A549 (cell line): ENCODE measurements at regions not wholly inside any gene's neighbourhood (a gene's known extent, or its start where the extent isn't known, plus 50 kb on each side); places are given as distances from the start of the nearest gene placed in this dataset.

Experiments used
- ATAC-seq, 2 experiments: fragments of 200-7000 bp in 1 of 2; fragments of >200 bp in 1 of 2; cut with Nextera tagmentation in 1 of 2; cut with Tn5 transposase in 1 of 2; 3 replicates each; pipeline versions ENCODE4 v1.8.0 to v1.9.1; 2018 to 2020; ENCODE audit warnings: mild to moderate bottlenecking in 1 of 2, moderate library complexity in 1 of 2
- CTCF ChIA-PET: fragments of 300-600 bp; sonication (Branson Sonifier 250); formaldehyde crosslinking; extraction: SDS; loops from one replicate; lab custom pipeline; 2021; ENCODE audit warnings: antibody characterized with exemption, inconsistent platforms; lab: Yijun Ruan, JAX
- POLR2A ChIA-PET: fragments of 350-600 bp; formaldehyde crosslinking; extraction: SDS; loops from one replicate; lab custom pipeline; 2021; ENCODE audit warnings: antibody characterized with exemption, inconsistent platforms; lab: Yijun Ruan, JAX
- DNase-seq, 2 experiments: peaks; one replicate each; pipeline versions ENCODE4 v3.0.0 to v3.0.0-alpha.2; 2011 to 2016; ENCODE audit warnings: low read depth in 1 of 2, low spot score in 1 of 2
- FAIRE-seq: peaks from 2 replicates; lab custom pipeline; 2011; peaks lifted over from hg19 to GRCh38; lab: Jason Lieb, UNC
- H3K27ac ChIP-seq, 2 experiments: fragments of >200 bp; sonication (Bioruptor Twin); formaldehyde crosslinking; 3 replicates each; pipeline ENCODE4 v1.5.1; 2016 to 2017
- H3K4me1 ChIP-seq: fragments of >200 bp; sonication (Bioruptor Twin); formaldehyde crosslinking; 3 replicates; pipeline ENCODE4 v1.6.1; 2016
- H3K4me2 ChIP-seq: fragments of >200 bp; sonication (Bioruptor Twin); formaldehyde crosslinking; 3 replicates; pipeline ENCODE4 v1.6.1; 2016
- H3K4me3 ChIP-seq: fragments of >200 bp; sonication (Bioruptor Twin); formaldehyde crosslinking; 3 replicates; pipeline ENCODE4 v1.5.1; 2016
- H3K9me3 ChIP-seq: fragments of >200 bp; sonication (Bioruptor Twin); formaldehyde crosslinking; 3 replicates; pipeline ENCODE4 v1.6.1; 2016
- CTCF ChIP-seq: fragments of >200 bp; sonication (Bioruptor Twin); formaldehyde crosslinking; IDR thresholded peaks from 3 replicates; pipeline ENCODE4 v1.5.1; 2016
- EHF ChIP-seq: fragments of 250-450 bp; sonication (Bioruptor Pico); IDR thresholded peaks from 2 replicates; pipeline ENCODE4 v1.5.0; 2020; ENCODE audit warnings: mild to moderate bottlenecking
- EHMT2 ChIP-seq: fragments of 200-600 bp; sonication (generic); IDR thresholded peaks from 2 replicates; pipeline ENCODE4 v1.6.1; 2016; ENCODE audit warnings: antibody characterized with exemption, low read depth, mild to moderate bottlenecking, moderate library complexity
- EP300 ChIP-seq, 2 experiments: fragments of >200 bp; sonication (Bioruptor Twin); formaldehyde crosslinking; IDR thresholded peaks; 2 replicates in 1 of 2; 3 replicates in 1 of 2; pipeline ENCODE4 v1.6.1; 2016 to 2017
- FOSB ChIP-seq: fragments of 250-450 bp; sonication (Bioruptor Pico); IDR thresholded peaks from 2 replicates; pipeline ENCODE4 v1.5.0; 2020; ENCODE audit warnings: mild to moderate bottlenecking, moderate library complexity
- FOXS1 ChIP-seq: fragments of 250-450 bp; sonication (Bioruptor Pico); IDR thresholded peaks from 2 replicates; pipeline ENCODE4 v1.5.0; 2020; ENCODE audit warnings: mild to moderate bottlenecking, moderate library complexity
- HES2 ChIP-seq: fragments of >200 bp; sonication (Bioruptor Twin); formaldehyde crosslinking; IDR thresholded peaks from 2 replicates; pipeline ENCODE4 v1.6.1; 2016
- HMGXB4 ChIP-seq: fragments of 250-450 bp; sonication (Bioruptor Pico); IDR thresholded peaks from 2 replicates; pipeline ENCODE4 v1.5.0; 2021; ENCODE audit warnings: mild to moderate bottlenecking, moderate library complexity, borderline replicate concordance
- MAZ ChIP-seq: fragments of 150-350 bp; IDR thresholded peaks from 2 replicates; pipeline ENCODE4 v1.6.1; 2014; ENCODE audit warnings: antibody characterized with exemption, low read depth, low read length, borderline replicate concordance
- MYC ChIP-seq: IDR thresholded peaks from 2 replicates; pipeline ENCODE4 v1.6.1; 2012; ENCODE audit warnings: mild to moderate bottlenecking, inconsistent platforms, low read length, improper control_type of control experiment, borderline replicate concordance
- PHF8 ChIP-seq: fragments of 200-600 bp; sonication (generic); IDR thresholded peaks from 2 replicates; pipeline ENCODE4 v1.6.1; 2016; ENCODE audit warnings: low read depth, mild to moderate bottlenecking, antibody characterized with exemption, moderate library complexity, borderline replicate concordance
- USF2 ChIP-seq: fragments of 450-650 bp; IDR thresholded peaks from 2 replicates; pipeline ENCODE4 v1.6.1; 2014; ENCODE audit warnings: antibody characterized with exemption
- ZFP36 ChIP-seq: fragments of 450-650 bp; IDR thresholded peaks from 2 replicates; pipeline ENCODE4 v1.6.1; 2014; ENCODE audit warnings: borderline replicate concordance; ENCODE audit not compliant: partially characterized antibody
- ZSCAN20 ChIP-seq: fragments of 250-450 bp; sonication (Bioruptor Pico); IDR thresholded peaks from 2 replicates; pipeline ENCODE4 v1.8.0; 2022; ENCODE audit warnings: mild to moderate bottlenecking, moderate library complexity
- WGBS: methylation state at CpG from one replicate; pipeline ENCODE4 v1.1.6; 2017; ENCODE audit errors: missing lambda C conversion rate; 5-methylcytosine and 5-hydroxymethylcytosine counted together

- 41% methylated on average over 8 of the region's 8 CpGs for WGBS
- H3K4me2 ChIP-seq: no peak overlapping the region
- ChIA-PET CTCF (interaction anchor here (0.6 to 1.5 kb wide), 9 partner anchors 10 to 283 kb away, joined by 3 to 6 read pairs (median 3); no protein-coding TSS in a partner anchor), POLR2A (no interaction called here)
- no peak for DNase-seq
- H3K27ac ChIP-seq: no peak overlapping the region
- H3K9me3 ChIP-seq: peaks cover 18% of the 10 kb centered on the region; the same call in 1 of the 3 replicates
- no peak for TF ChIP-seq FOSB
- no peak for TF ChIP-seq PHF8
- no peak for TF ChIP-seq EHF
- TF ChIP-seq, all 56 proteins: peak for 0
- no peak for FAIRE-seq
- Histone ChIP-seq H3K4me1 (no peaks in the 10 kb centered on the region), H3K4me3 (no peak overlapping the region)
- ATAC-seq: no peak
Measured at GRCh38 chr17:77746393-77746792, 212.1 kb upstream of the TNRC6C start.

GRCh38 chr17:77746896-77747554 is 211.5 kb upstream of the TNRC6C start:
- 72% methylated on average over 8 of the region's 8 CpGs for whole genome bisulfite sequencing
- no peak overlapping the region for H3K27ac ChIP-seq
- FAIRE-seq: no peak

More at GRCh38 chr17:77746896-77747554, 211.5 kb upstream of the TNRC6C start:
- DNase-seq: no peak
- CTCF ChIA-PET: interaction anchor here (0.6 to 1.5 kb wide), 6 partner anchors 10 to 313 kb away, joined by 3 to 6 read pairs (median 3); no protein-coding TSS in a partner anchor
- no peak for ATAC-seq
- no peak for TF ChIP-seq MAZ
- TF ChIP-seq MYC: no peak
- TF ChIP-seq FOXS1: no peak
- TF ChIP-seq PHF8: no peak
- no peak for TF ChIP-seq ZSCAN20 (CRISPR knock-in tag)
- no peak for TF ChIP-seq EHMT2
- no peak for TF ChIP-seq ZFP36
- no peak for TF ChIP-seq CTCF
- TF ChIP-seq HES2: no peak
- TF ChIP-seq USF2: no peak
- TF ChIP-seq EP300 (IDR thresholded peaks at IDR 0.05): no peak
- TF ChIP-seq HMGXB4 (CRISPR knock-in tag): no peak
- POLR2A ChIA-PET: no interaction called here
- Histone ChIP-seq H3K4me1 (no peaks in the 10 kb centered on the region), H3K4me3 (no peak overlapping the region), H3K4me2 (no peak overlapping the region), H3K9me3 (peaks cover 17% of the 10 kb centered on the region; the same call in 1 of the 3 replicates)
